GM18511 (cell line): ENCODE measurements at regions not wholly inside any gene's neighbourhood (a gene's known extent, or its start where the extent isn't known, plus 50 kb on each side); places are given as distances from the start of the nearest gene placed in this dataset.

Experiments used
- ATAC-seq: cut with Tn5 transposase; IDR thresholded peaks from one replicate; pipeline ENCODE4 v1.9.1; 2021; ENCODE audit warnings: mild to moderate bottlenecking, moderate library complexity; ENCODE audit not compliant: unreplicated experiment

DNA sequence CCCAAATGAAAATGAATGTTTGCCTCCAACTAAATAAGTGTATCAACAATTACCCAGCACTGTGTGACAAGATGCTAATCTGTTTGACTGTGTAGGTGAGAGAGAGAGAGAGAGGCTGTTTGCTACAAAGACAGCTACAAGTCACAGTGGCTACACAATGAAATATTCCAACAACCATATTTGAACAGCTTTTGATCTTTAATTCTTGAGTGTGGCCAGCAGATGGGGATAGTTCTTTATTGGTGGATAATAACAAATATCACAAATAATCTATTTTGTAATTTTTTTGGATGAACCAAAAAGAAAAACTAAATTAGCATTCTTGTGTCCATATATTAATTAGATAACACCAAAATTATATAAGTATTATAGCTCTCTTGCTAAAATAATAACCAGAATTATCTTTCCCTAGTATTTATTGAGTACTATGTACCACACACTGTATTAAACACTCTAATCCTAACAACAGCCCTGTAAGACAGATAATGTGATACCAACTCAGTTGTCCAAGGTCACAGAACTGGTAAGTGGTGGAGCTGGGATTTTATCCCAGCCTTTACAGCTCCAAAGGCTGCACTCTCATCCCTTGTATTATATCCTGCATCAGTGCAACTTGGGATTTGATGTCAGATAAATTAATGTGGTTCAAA lies 61.9 kb upstream of the C3orf80 start:
- no peak for ATAC-seq

GRCh38 chr3:160168246-160168645 lies 57.0 kb upstream of the C3orf80 start:
- no peak for ATAC-seq

GRCh38 chr3:160169139-160169976 lies 55.9 kb upstream of the C3orf80 start:
- ATAC-seq = no peak

- peak; percentile 87 for ATAC-seq
Observed at GRCh38 chr3:160170409-160171370, 54.5 kb upstream of the C3orf80 start.

GRCh38 chr3:160171813-160172212 lies 53.4 kb upstream of the C3orf80 start:
- no peak for ATAC-seq

GRCh38 chr3:160174621-160175020 lies 50.6 kb upstream of the C3orf80 start:
- ATAC-seq = no peak
